ENCODE measurements at regions not wholly inside any gene's neighbourhood (a gene's known extent, or its start where the extent isn't known, plus 50 kb on each side); places are given as distances from the start of the nearest gene placed in this dataset.
"Not testable (repeated sequence)": the region's sequence is repeated elsewhere in the genome, so short reads cannot be mapped to it uniquely, and the experiment has no call there.

- no peaks in the 10 kb centered on the region for H3K4me1 Mint-ChIP-seq
- no peak overlapping the region for H3K4me3 Mint-ChIP-seq
- no peaks in the 10 kb centered on the region for H3K27me3 Mint-ChIP-seq (ENCODE audit: low read depth)
- peaks cover 26% of the 10 kb centered on the region for H3K9me3 Mint-ChIP-seq
- H3K36me3 Mint-ChIP-seq (ENCODE audit: low read depth) = peaks cover 16% of the 10 kb centered on the region
- H3K27ac Mint-ChIP-seq = no peak overlapping the region
- TF ChIP-seq CTCF (IDR thresholded peaks at IDR 0.05; ENCODE audit: unreplicated experiment in 3 of 3) = no peak
These were observed 121.4 kb downstream of the MRPL39 start for GRCh38 chr21:25485914-25486313.

- Mint-ChIP-seq H3K9me3 (peaks cover 2% of the 10 kb centered on the region), H3K4me1 (no peaks in the 10 kb centered on the region), H3K36me3 (ENCODE audit: low read depth) (no peaks in the 10 kb centered on the region), H3K4me3 (no peak overlapping the region), H3K27me3 (ENCODE audit: low read depth) (no peaks in the 10 kb centered on the region), H3K27ac (no peak overlapping the region)
- TF ChIP-seq CTCF (IDR thresholded peaks at IDR 0.05; ENCODE audit: unreplicated experiment in 3 of 3) = no peak
These were observed 139.4 kb downstream of the MRPL39 start for GRCh38 chr21:25467896-25468295.

- not testable (repeated sequence) for H3K36me3 Mint-ChIP-seq (ENCODE audit: low read depth); H3K27ac Mint-ChIP-seq; H3K4me3 Mint-ChIP-seq; H3K27me3 Mint-ChIP-seq (ENCODE audit: low read depth); H3K4me1 Mint-ChIP-seq; H3K9me3 Mint-ChIP-seq
These were observed 140.2 kb downstream of the MRPL39 start for GRCh38 chr21:25467071-25467470.

GRCh38 chr21:25466470-25466869, 140.8 kb downstream of the MRPL39 start:
- Mint-ChIP-seq H3K4me1 (no peaks in the 10 kb centered on the region), H3K27ac (no peak overlapping the region), H3K4me3 (no peak overlapping the region), H3K27me3 (ENCODE audit: low read depth) (no peaks in the 10 kb centered on the region), H3K9me3 (no peaks in the 10 kb centered on the region), H3K36me3 (ENCODE audit: low read depth) (no peaks in the 10 kb centered on the region)
- no peak for TF ChIP-seq CTCF (IDR thresholded peaks at IDR 0.05; ENCODE audit: unreplicated experiment in 3 of 3)

GRCh38 chr21:25465263-25465662, 142.0 kb downstream of the MRPL39 start:
- Mint-ChIP-seq H3K27me3 (ENCODE audit: low read depth) (no peaks in the 10 kb centered on the region), H3K36me3 (ENCODE audit: low read depth) (no peaks in the 10 kb centered on the region), H3K9me3 (no peaks in the 10 kb centered on the region), H3K27ac (no peak overlapping the region), H3K4me1 (no peaks in the 10 kb centered on the region), H3K4me3 (no peak overlapping the region)
- TF ChIP-seq CTCF (IDR thresholded peaks at IDR 0.05; ENCODE audit: unreplicated experiment in 3 of 3) = no peak

- Mint-ChIP-seq H3K36me3 (ENCODE audit: low read depth) (no peaks in the 10 kb centered on the region), H3K4me3 (no peak overlapping the region), H3K27ac (no peak overlapping the region), H3K27me3 (ENCODE audit: low read depth) (no peaks in the 10 kb centered on the region), H3K9me3 (no peaks in the 10 kb centered on the region), H3K4me1 (no peaks in the 10 kb centered on the region)
- no peak for TF ChIP-seq CTCF (IDR thresholded peaks at IDR 0.05; ENCODE audit: unreplicated experiment in 3 of 3)
These were observed 143.0 kb downstream of the MRPL39 start for GRCh38 chr21:25464275-25464674.

All from nephron (organoid).